ENCODE measurements at regions not wholly inside any gene's neighbourhood (a gene's known extent, or its start where the extent isn't known, plus 50 kb on each side); places are given as distances from the start of the nearest gene placed in this dataset.

- Mint-ChIP-seq H3K27ac (ENCODE audit: low read depth, unreplicated experiment) (no peak overlapping the region), H3K9me3 (ENCODE audit: unreplicated experiment) (no peaks in the 10 kb centered on the region), H3K27me3 (ENCODE audit: insufficient read depth, unreplicated experiment) (no peaks in the 10 kb centered on the region), H3K4me1 (ENCODE audit: insufficient read depth, unreplicated experiment) (no peaks in the 10 kb centered on the region), H3K36me3 (ENCODE audit: insufficient read depth, unreplicated experiment) (peaks cover 1% of the 10 kb centered on the region), H3K4me3 (ENCODE audit: unreplicated experiment) (no peak overlapping the region)
- POLR2A ChIA-PET = no interaction called here
- no peak for TF ChIP-seq CTCF (IDR thresholded peaks at IDR 0.05; ENCODE audit: unreplicated experiment)
- no TSS peak for BruUV-seq (replicated peaks)
- no peak for DNase-seq (ENCODE audit: unreplicated experiment)
- CTCF ChIA-PET = interaction anchor here (0.7 kb wide), 3 partner anchors 20 to 94 kb away, joined by 3 read pairs; no protein-coding TSS in a partner anchor
- intact Hi-C loops (cut with micrococcal nuclease) = no loop called here
Measured at GRCh38 chr3:99468918-99469317, 169.5 kb upstream of the COL8A1 start.

GRCh38 chr3:99467420-99467819, 171.0 kb upstream of the COL8A1 start:
- H3K27me3 Mint-ChIP-seq (ENCODE audit: insufficient read depth, unreplicated experiment) = no peaks in the 10 kb centered on the region
- H3K36me3 Mint-ChIP-seq (ENCODE audit: insufficient read depth, unreplicated experiment) = peaks cover 6% of the 10 kb centered on the region
- DNase-seq (ENCODE audit: unreplicated experiment) = no peak

GRCh38 chr3:99466331-99466730, 172.1 kb upstream of the COL8A1 start:
- no peak overlapping the region for H3K27ac Mint-ChIP-seq (ENCODE audit: low read depth, unreplicated experiment)
- no peak for DNase-seq (ENCODE audit: unreplicated experiment)
- TF ChIP-seq CTCF (IDR thresholded peaks at IDR 0.05; ENCODE audit: unreplicated experiment) = no peak
- no peaks in the 10 kb centered on the region for H3K27me3 Mint-ChIP-seq (ENCODE audit: insufficient read depth, unreplicated experiment)
- no peak overlapping the region for H3K4me3 Mint-ChIP-seq (ENCODE audit: unreplicated experiment)
- POLR2A ChIA-PET = no interaction called here
- CTCF ChIA-PET = interaction anchor here (0.6 to 0.9 kb wide), 4 partner anchors 8 to 363 kb away, joined by 3 to 4 read pairs (median 4); no protein-coding TSS in a partner anchor
- H3K9me3 Mint-ChIP-seq (ENCODE audit: unreplicated experiment) = no peaks in the 10 kb centered on the region
- peaks cover 6% of the 10 kb centered on the region for H3K36me3 Mint-ChIP-seq (ENCODE audit: insufficient read depth, unreplicated experiment)
- no TSS peak for BruUV-seq (replicated peaks)
- intact Hi-C loops (cut with micrococcal nuclease) = no loop called here
- no peaks in the 10 kb centered on the region for H3K4me1 Mint-ChIP-seq (ENCODE audit: insufficient read depth, unreplicated experiment)

More at GRCh38 chr3:99467420-99467819, 171.0 kb upstream of the COL8A1 start:
- H3K4me1 Mint-ChIP-seq (ENCODE audit: insufficient read depth, unreplicated experiment) = no peaks in the 10 kb centered on the region
- H3K9me3 Mint-ChIP-seq (ENCODE audit: unreplicated experiment) = no peaks in the 10 kb centered on the region
- no peak overlapping the region for H3K27ac Mint-ChIP-seq (ENCODE audit: low read depth, unreplicated experiment)
- no TSS peak for BruUV-seq (replicated peaks)
- TF ChIP-seq CTCF (IDR thresholded peaks at IDR 0.05; ENCODE audit: unreplicated experiment) = no peak
- ChIA-PET POLR2A (no interaction called here), CTCF (interaction anchor here (0.6 kb wide), 1 partner anchor 444 kb away, joined by 3 read pairs; no protein-coding TSS in a partner anchor)
- H3K4me3 Mint-ChIP-seq (ENCODE audit: unreplicated experiment) = no peak overlapping the region
- intact Hi-C loops (cut with micrococcal nuclease) = no loop called here

- intact Hi-C loops (cut with micrococcal nuclease) = no loop called here
- DNase-seq (ENCODE audit: unreplicated experiment) = no peak
- no peak overlapping the region for H3K4me3 Mint-ChIP-seq (ENCODE audit: unreplicated experiment)
- no peak for TF ChIP-seq CTCF (IDR thresholded peaks at IDR 0.05; ENCODE audit: unreplicated experiment)
- no peaks in the 10 kb centered on the region for H3K36me3 Mint-ChIP-seq (ENCODE audit: insufficient read depth, unreplicated experiment)
- H3K4me1 Mint-ChIP-seq (ENCODE audit: insufficient read depth, unreplicated experiment) = no peaks in the 10 kb centered on the region
- no TSS peak for BruUV-seq (replicated peaks)
- ChIA-PET CTCF (interaction anchor here (0.8 kb wide), 1 partner anchor 9 kb away, joined by 4 read pairs; no protein-coding TSS in a partner anchor), POLR2A (no interaction called here)
- peaks cover 7% of the 10 kb centered on the region for H3K9me3 Mint-ChIP-seq (ENCODE audit: unreplicated experiment)
- no peaks in the 10 kb centered on the region for H3K27me3 Mint-ChIP-seq (ENCODE audit: insufficient read depth, unreplicated experiment)
- H3K27ac Mint-ChIP-seq (ENCODE audit: low read depth, unreplicated experiment) = no peak overlapping the region
Measured at GRCh38 chr3:99458013-99458412, 180.4 kb upstream of the COL8A1 start.

Measured in MCF 10A (cell line).